DND-41 (cell line): ENCODE measurements at regions not wholly inside any gene's neighbourhood (a gene's known extent, or its start where the extent isn't known, plus 50 kb on each side); places are given as distances from the start of the nearest gene placed in this dataset.
"Not testable (repeated sequence)": the region's sequence is repeated elsewhere in the genome, so short reads cannot be mapped to it uniquely, and the experiment has no call there.

Experiments used
- CTCF ChIP-seq: IDR thresholded peaks from 2 replicates; pipeline ENCODE4 v1.5.1; 2012; ENCODE audit warnings: borderline replicate concordance, low read length, moderate library complexity, mild to moderate bottlenecking; ENCODE audit not compliant: poor library complexity, severe bottlenecking; ENCODE audit errors: extremely low read depth
- EZH2 ChIP-seq: IDR thresholded peaks from 3 replicates; pipeline ENCODE4 v1.6.1; 2012; ENCODE audit warnings: borderline replicate concordance, low read depth, mild to moderate bottlenecking, moderate library complexity, low read length, inconsistent platforms; ENCODE audit not compliant: severe bottlenecking

DNA sequence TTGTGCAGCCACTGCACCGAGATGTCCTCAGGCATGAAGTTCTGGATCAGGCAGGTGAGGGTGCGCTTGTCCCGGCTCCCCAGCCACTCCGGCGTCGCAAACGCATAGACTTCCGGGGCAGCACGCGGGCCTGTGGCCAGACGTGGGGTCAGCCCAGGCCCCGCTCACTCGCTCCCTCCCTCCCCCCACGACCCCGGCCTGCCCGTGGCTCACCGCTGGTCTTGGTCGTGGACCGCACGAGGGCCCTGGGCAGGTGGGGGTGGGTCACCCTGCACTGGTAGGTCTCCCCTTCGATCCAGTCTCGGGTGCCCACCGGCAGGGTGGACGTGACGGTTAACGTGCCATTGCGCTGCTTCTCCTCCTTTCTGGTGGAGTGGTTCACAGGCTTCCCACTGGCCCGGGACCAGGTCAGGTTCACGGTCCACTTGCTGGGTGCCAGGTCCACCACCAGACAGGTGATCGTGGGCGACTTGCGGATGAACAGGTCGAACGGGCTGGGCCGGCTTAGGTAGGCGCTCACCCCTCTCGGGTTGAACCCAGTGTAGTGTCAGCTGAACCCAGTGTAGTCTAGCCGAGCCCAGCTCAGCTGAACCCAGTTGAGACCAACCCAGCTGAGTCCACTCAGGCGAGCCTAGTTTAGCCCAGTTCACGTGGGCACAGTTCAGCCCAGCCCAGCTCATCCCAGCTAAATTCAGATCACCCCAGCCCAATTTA is 195.8 kb downstream of the TMEM121 start:
- TF ChIP-seq CTCF, EZH2: not testable (repeated sequence)
